Activated T-cell treated with anti-CD3 and anti-CD28 coated beads, Interleukin-2, amount 50 U/mL, for 24 hours (primary cell): ENCODE measurements at regions not wholly inside any gene's neighbourhood (a gene's known extent, or its start where the extent isn't known, plus 50 kb on each side); places are given as distances from the start of the nearest gene placed in this dataset.
"Not testable (repeated sequence)": the region's sequence is repeated elsewhere in the genome, so short reads cannot be mapped to it uniquely, and the experiment has no call there.

ENCODE experiments used
- DNase-seq: peaks from one replicate; pipeline ENCODE4 v3.0.0-alpha.2; 2020
- H3K27ac Mint-ChIP-seq: 2 replicates; pipeline ENCODE4 v1.8.0; 2020; ENCODE audit warnings: mild to moderate bottlenecking, mixed read lengths
- H3K27me3 Mint-ChIP-seq: 2 replicates; pipeline ENCODE4 v1.8.0; 2020; ENCODE audit warnings: mixed read lengths
- H3K36me3 Mint-ChIP-seq: 2 replicates; pipeline ENCODE4 v1.8.0; 2020; ENCODE audit warnings: low read depth, mixed read lengths
- H3K4me1 Mint-ChIP-seq: 2 replicates; pipeline ENCODE4 v1.8.0; 2020; ENCODE audit warnings: low read depth, mixed read lengths
- H3K4me3 Mint-ChIP-seq: 2 replicates; pipeline ENCODE4 v1.8.0; 2020; ENCODE audit warnings: mild to moderate bottlenecking, moderate library complexity, mixed read lengths
- H3K9me3 Mint-ChIP-seq: 2 replicates; pipeline ENCODE4 v1.8.0; 2020; ENCODE audit warnings: mixed read lengths

DNA sequence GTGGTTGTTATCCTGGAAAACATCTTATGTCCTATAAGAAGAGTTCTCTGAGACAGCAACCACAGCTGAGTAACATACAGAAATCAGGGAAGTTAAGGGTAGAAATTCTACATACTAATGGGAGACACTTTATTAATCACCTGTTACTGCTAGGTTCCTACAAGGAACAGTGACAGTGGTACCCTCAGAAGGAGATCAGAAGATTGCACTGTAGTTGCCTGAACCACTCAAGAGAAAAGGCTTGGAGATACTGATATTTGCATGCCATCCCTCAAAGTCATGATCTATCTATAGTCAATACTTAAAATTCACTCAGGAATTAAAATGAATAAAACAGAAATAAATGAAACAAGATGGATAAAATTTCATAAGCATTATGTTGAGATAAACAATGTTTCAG lies 136.0 kb downstream of the LMLN start:
- peaks cover 4% of the 10 kb centered on the region for H3K36me3 Mint-ChIP-seq
- no peak overlapping the region for H3K4me3 Mint-ChIP-seq
- H3K4me1 Mint-ChIP-seq: peaks cover 15% of the 10 kb centered on the region
- H3K9me3 Mint-ChIP-seq: peaks cover 23% of the 10 kb centered on the region
- DNase-seq: no peak
- no peak overlapping the region for H3K27ac Mint-ChIP-seq
- peaks cover 20% of the 10 kb centered on the region for H3K27me3 Mint-ChIP-seq

DNA sequence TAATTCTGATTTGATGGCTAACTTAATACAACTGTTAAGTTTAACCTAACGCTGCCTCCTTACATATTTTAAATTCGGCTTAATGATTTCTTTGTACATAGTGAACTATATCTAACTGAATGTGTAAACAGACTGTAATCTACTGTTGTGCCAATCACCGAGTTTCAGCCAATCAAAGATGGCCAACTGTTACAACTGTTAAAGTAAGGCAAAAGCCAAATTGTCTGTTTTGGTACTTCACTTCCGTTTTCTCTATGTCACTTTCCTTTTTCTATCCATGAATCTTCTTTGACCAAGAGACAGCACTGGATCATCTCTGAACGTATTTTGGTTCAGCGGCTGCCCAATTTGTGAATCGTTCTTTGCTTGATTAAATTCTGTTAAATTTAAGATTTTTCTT lies 137.0 kb downstream of the LMLN start:
- DNase-seq: no peak
- H3K27ac Mint-ChIP-seq: no peak overlapping the region
- H3K36me3 Mint-ChIP-seq: peaks cover 4% of the 10 kb centered on the region
- peaks cover 15% of the 10 kb centered on the region for H3K4me1 Mint-ChIP-seq
- peaks cover 23% of the 10 kb centered on the region for H3K9me3 Mint-ChIP-seq
- H3K27me3 Mint-ChIP-seq: peaks cover 20% of the 10 kb centered on the region
- no peak overlapping the region for H3K4me3 Mint-ChIP-seq

DNA sequence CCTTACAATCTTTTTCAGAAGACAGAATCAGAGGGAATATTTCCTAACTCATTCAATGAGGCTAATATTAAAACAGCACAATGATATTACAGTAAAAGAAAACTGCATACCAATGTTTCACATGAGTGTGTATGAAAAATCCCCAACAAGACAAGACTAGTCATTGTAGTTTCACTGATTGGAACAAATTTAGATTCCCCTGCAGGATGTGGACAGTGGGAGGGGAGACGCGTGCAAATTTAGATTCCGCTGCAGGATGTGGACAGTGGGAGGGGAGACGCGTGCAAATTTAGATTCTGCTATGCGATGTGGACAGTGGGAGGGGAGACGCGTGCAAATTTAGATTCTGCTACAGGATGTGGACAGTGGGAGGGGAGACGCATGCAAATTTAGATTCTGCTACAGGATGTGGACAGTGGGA lies 138.7 kb downstream of the LMLN start:
- not testable (repeated sequence) for H3K36me3 Mint-ChIP-seq, H3K27me3 Mint-ChIP-seq, DNase-seq
- Mint-ChIP-seq H3K4me1 (peaks cover 12% of the 10 kb centered on the region), H3K27ac (peak overlapping the region; percentile 82), H3K9me3 (peaks cover 18% of the 10 kb centered on the region), H3K4me3 (peak overlapping the region; percentile 53)

- H3K27me3 Mint-ChIP-seq, H3K27ac Mint-ChIP-seq, H3K36me3 Mint-ChIP-seq, DNase-seq: not testable (repeated sequence)
- Mint-ChIP-seq H3K9me3 (peaks cover 17% of the 10 kb centered on the region), H3K4me3 (peak overlapping the region; percentile 3), H3K4me1 (peaks cover 25% of the 10 kb centered on the region)
These were observed 143.1 kb downstream of the LMLN start for GRCh38 chr3:198103070-198103469.

- H3K4me1 Mint-ChIP-seq: peaks cover 21% of the 10 kb centered on the region
- peak overlapping the region; percentile 48 for H3K27ac Mint-ChIP-seq
- H3K27me3 Mint-ChIP-seq: peaks cover 15% of the 10 kb centered on the region
- DNase-seq: no peak
- H3K36me3 Mint-ChIP-seq: peaks cover 2% of the 10 kb centered on the region
- peak overlapping the region; percentile 39 for H3K4me3 Mint-ChIP-seq
- H3K9me3 Mint-ChIP-seq: peaks cover 14% of the 10 kb centered on the region
These were observed 146.2 kb downstream of the LMLN start for GRCh38 chr3:198106265-198106664.

GRCh38 chr3:198107840-198108734 lies 148.1 kb downstream of the LMLN start:
- Mint-ChIP-seq H3K27ac (no peak overlapping the region), H3K4me1 (peaks cover 23% of the 10 kb centered on the region), H3K4me3 (no peak overlapping the region), H3K36me3 (peaks cover 2% of the 10 kb centered on the region), H3K9me3 (peaks cover 14% of the 10 kb centered on the region), H3K27me3 (peaks cover 25% of the 10 kb centered on the region)
- no peak for DNase-seq

DNA sequence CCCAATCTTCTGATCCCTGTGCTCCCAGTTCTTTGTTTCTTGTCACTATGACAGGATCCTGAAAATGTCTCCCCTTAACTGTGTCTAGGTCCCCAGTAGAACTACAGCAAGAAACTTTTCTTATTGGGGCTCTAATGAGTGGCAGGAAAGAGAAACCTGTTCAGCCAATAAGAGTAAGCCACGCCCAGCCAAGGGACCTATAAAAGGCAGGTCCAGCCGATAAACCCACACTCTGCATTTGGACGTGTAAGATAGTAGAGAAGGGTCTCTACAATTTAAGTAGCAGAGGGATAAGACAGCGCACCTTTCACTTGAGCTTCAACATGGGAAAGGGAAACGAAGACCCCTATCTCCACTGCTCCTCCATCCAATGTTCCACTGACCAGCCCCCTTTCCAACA lies 149.9 kb downstream of the LMLN start:
- Mint-ChIP-seq H3K9me3 (peaks cover 19% of the 10 kb centered on the region), H3K27me3 (peaks cover 42% of the 10 kb centered on the region)

DNA sequence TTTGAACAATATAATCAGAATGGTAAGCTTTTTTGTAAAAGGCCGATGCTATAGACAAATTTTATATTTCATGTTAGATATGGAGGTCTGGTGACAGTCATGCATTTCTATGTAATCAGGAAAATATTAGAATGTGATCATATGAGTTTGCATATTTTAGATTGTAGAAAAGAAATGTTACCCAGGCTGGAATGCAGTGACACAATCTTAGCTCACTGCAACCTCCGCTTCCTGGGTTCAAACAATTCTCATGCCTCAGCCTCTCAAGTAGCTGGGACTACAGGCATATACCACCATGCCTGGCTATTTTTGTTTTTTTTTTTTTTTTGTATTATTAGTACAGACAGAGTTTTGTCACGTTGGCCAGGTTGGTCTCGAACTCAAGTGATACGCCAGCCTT lies 152.0 kb downstream of the LMLN start:
- Mint-ChIP-seq H3K9me3 (peaks cover 20% of the 10 kb centered on the region), H3K4me1 (peaks cover 21% of the 10 kb centered on the region), H3K36me3 (peaks cover 3% of the 10 kb centered on the region), H3K27me3 (peaks cover 54% of the 10 kb centered on the region), H3K27ac (no peak overlapping the region), H3K4me3 (no peak overlapping the region)
- DNase-seq: no peak

More for the DNA sequence above, 149.9 kb downstream of the LMLN start:
- H3K4me3 Mint-ChIP-seq: no peak overlapping the region
- peaks cover 6% of the 10 kb centered on the region for H3K36me3 Mint-ChIP-seq
- no peak for DNase-seq
- no peak overlapping the region for H3K27ac Mint-ChIP-seq
- H3K4me1 Mint-ChIP-seq: peaks cover 31% of the 10 kb centered on the region

- Mint-ChIP-seq H3K4me1 (peaks cover 15% of the 10 kb centered on the region), H3K9me3 (peaks cover 14% of the 10 kb centered on the region), H3K27ac (no peak overlapping the region), H3K27me3 (peaks cover 54% of the 10 kb centered on the region), H3K36me3 (peaks cover 3% of the 10 kb centered on the region), H3K4me3 (peak overlapping the region; percentile 38)
- no peak for DNase-seq
These were observed 153.4 kb downstream of the LMLN start for GRCh38 chr3:198113206-198114053.

DNA sequence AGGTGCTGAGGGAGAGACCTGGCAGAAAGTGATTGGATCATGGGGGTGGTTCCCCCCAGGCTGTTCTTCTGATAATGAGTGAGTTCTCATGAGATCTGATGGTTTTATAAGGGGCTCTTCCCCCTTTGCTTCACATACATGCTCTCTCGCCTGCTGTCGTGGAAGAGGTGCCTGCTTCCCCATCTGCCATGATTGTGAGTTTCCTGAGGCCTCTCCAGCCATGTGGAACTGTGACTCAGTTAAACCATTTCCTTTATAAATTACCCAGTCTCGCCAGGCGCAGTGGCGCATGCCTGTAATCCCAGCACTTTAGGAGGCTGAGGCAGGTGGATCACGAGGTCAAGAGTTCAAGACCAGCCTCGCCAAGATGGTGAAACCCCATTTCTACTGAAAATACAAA lies 154.5 kb downstream of the LMLN start:
- peaks cover 54% of the 10 kb centered on the region for H3K27me3 Mint-ChIP-seq
- H3K4me3 Mint-ChIP-seq, H3K27ac Mint-ChIP-seq, DNase-seq, H3K36me3 Mint-ChIP-seq: not testable (repeated sequence)
- H3K9me3 Mint-ChIP-seq: peaks cover 14% of the 10 kb centered on the region
- H3K4me1 Mint-ChIP-seq: peaks cover 15% of the 10 kb centered on the region

DNA sequence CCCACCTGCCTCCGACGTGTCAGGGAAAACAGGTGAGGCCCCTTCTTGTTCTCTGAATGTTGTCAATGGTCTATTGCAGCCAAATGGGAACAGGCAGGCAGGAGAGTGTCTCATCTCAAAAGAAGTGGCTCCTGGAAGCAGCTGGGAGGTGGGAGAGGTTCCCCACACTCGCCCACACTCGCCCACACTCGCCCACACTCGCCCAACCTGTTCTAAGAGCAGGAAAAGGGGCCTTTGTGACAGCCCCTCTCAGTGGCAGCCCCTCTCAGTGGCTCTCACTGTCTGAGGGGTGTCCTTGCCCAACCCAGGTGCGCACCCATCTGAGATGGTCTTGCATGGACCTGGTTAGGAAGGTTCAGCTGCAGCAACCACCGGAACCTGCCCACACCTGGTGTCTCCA lies 162.2 kb downstream of the LMLN start:
- not testable (repeated sequence) for H3K27ac Mint-ChIP-seq, H3K4me1 Mint-ChIP-seq, H3K36me3 Mint-ChIP-seq, H3K4me3 Mint-ChIP-seq, DNase-seq, H3K9me3 Mint-ChIP-seq
- H3K27me3 Mint-ChIP-seq: peaks cover 18% of the 10 kb centered on the region

- H3K4me3 Mint-ChIP-seq, H3K27ac Mint-ChIP-seq, DNase-seq, H3K36me3 Mint-ChIP-seq, H3K9me3 Mint-ChIP-seq, H3K4me1 Mint-ChIP-seq: not testable (repeated sequence)
- H3K27me3 Mint-ChIP-seq: peaks cover 17% of the 10 kb centered on the region
These were observed 177.2 kb downstream of the LMLN start for GRCh38 chr3:198137038-198137835.

DNA sequence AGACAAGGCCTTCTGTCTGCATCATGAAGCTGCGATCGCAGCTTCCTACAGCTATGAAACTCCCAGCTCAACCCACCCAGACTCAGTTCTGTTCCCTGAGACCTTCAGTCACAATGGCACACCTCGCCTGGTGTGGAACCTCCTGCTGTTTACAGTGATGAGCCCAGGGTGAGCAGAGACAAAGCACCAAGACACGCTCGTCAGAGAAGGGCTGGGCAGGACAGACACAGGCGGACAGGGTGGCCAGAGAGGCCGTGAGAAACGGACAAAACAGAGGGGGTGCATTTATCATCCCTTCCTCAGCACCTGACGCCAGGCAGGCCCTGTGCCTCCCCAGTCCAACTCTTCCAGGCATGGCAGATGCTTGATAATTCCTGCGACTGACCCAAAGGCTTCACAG lies 178.2 kb downstream of the LMLN start:
- H3K9me3 Mint-ChIP-seq, H3K4me3 Mint-ChIP-seq, H3K4me1 Mint-ChIP-seq, DNase-seq, H3K27me3 Mint-ChIP-seq, H3K36me3 Mint-ChIP-seq, H3K27ac Mint-ChIP-seq: not testable (repeated sequence)

GRCh38 chr3:198139037-198139436 lies 179.0 kb downstream of the LMLN start:
- H3K4me1 Mint-ChIP-seq, H3K9me3 Mint-ChIP-seq, DNase-seq, H3K27me3 Mint-ChIP-seq, H3K4me3 Mint-ChIP-seq, H3K36me3 Mint-ChIP-seq, H3K27ac Mint-ChIP-seq: not testable (repeated sequence)
